GM12878 (cell line): ENCODE measurements at regions not wholly inside any gene's neighbourhood (a gene's known extent, or its start where the extent isn't known, plus 50 kb on each side); places are given as distances from the start of the nearest gene placed in this dataset.

Experiments used
- ATAC-seq: fragments of 200-7000 bp; cut with Tn5 transposase; 3 replicates; pipeline ENCODE4 v1.9.1; 2020; ENCODE audit warnings: mild to moderate bottlenecking, moderate library complexity
- BruUV-seq: library from RNA; stranded (reverse); fragments of 400-500 nt; replicated peaks from 2 replicates; lab custom pipeline; 2021; lab: Mats Ljungman, UMichigan
- CTCF ChIA-PET: fragments of 300-600 bp; sonication (Branson Sonifier 250); formaldehyde crosslinking; extraction: SDS; loops from one replicate; lab custom pipeline; 2021; ENCODE audit warnings: inconsistent platforms; lab: Yijun Ruan, JAX
- POLR2A ChIA-PET: fragments of 350-600 bp; formaldehyde crosslinking; extraction: SDS; loops from one replicate; lab custom pipeline; 2021; ENCODE audit warnings: inconsistent platforms; lab: Charles Lee
- RAD21 ChIA-PET: fragments of 300-600 bp; sonication (Branson Sonifier 250); formaldehyde crosslinking; loops from one replicate; lab custom pipeline; 2023; ENCODE audit warnings: antibody characterized with exemption; ENCODE audit not compliant: unreplicated experiment; lab: Charles Lee
- SMC1A ChIA-PET: fragments of 300-600 bp; sonication (Branson Sonifier 250); formaldehyde crosslinking; loops from one replicate; lab custom pipeline; 2023; ENCODE audit not compliant: unreplicated experiment, uncharacterized antibody; lab: Charles Lee
- DNase-seq: peaks from one replicate; pipeline ENCODE4 v3.0.0-alpha.2; 2011; ENCODE audit warnings: low read depth, low spot score
- FAIRE-seq: peaks from 3 replicates; lab custom pipeline; 2011; peaks lifted over from hg19 to GRCh38; lab: Jason Lieb, UNC
- H2AFZ ChIP-seq: 2 replicates; pipeline ENCODE4 v1.6.0; 2011; ENCODE audit warnings: low read depth, low read length, control low read depth; ENCODE audit not compliant: control insufficient read depth
- H3K27ac ChIP-seq: 2 replicates; pipeline ENCODE4 v1.5.1; 2011; ENCODE audit warnings: control low read depth; ENCODE audit not compliant: control insufficient read depth, insufficient read depth
- H3K27me3 ChIP-seq, 2 experiments: replicated peaks in 1 of 2; 2 replicates each; pipeline versions ENCODE4 v1.6.0 to v1.6.1; 2011; ENCODE audit warnings: low read length in 1 of 2; ENCODE audit not compliant: control insufficient read depth in 2 of 2, insufficient read depth in 2 of 2
- H3K36me3 ChIP-seq, 2 experiments: 2 replicates each; pipeline ENCODE4 v1.5.1; 2011; ENCODE audit warnings: low read length in 1 of 2; ENCODE audit not compliant: control insufficient read depth in 2 of 2, insufficient read depth in 2 of 2
- H3K4me1 ChIP-seq: 2 replicates; pipeline ENCODE4 v1.6.1; 2011; ENCODE audit warnings: mild to moderate bottlenecking, low read length, moderate library complexity, mixed read lengths; ENCODE audit not compliant: control insufficient read depth, insufficient read depth
- H3K4me2 ChIP-seq: 2 replicates; pipeline ENCODE4 v1.6.0; 2011; ENCODE audit warnings: control low read depth; ENCODE audit not compliant: control insufficient read depth, insufficient read depth
- H3K4me3 ChIP-seq: fragments of 200-600 bp; sonication (generic); 2 replicates; pipeline ENCODE4 v1.5.1; 2016
- H3K79me2 ChIP-seq: 2 replicates; pipeline ENCODE4 v1.6.0; 2011; ENCODE audit warnings: low read length; ENCODE audit not compliant: control insufficient read depth, insufficient read depth
- H3K9ac ChIP-seq: 2 replicates; pipeline ENCODE4 v1.8.0; 2011; ENCODE audit warnings: low read length, control low read depth, mixed read lengths; ENCODE audit not compliant: control insufficient read depth, insufficient read depth
- H3K9me3 ChIP-seq: replicated peaks from 3 replicates; pipeline ENCODE4 v1.5.1; 2011; ENCODE audit warnings: mild to moderate bottlenecking, low read length; ENCODE audit not compliant: control insufficient read depth, insufficient read depth
- H4K20me1 ChIP-seq: 2 replicates; pipeline ENCODE4 v1.6.0; 2011; ENCODE audit not compliant: control insufficient read depth, insufficient read depth
- ATF3 ChIP-seq: IDR thresholded peaks from 2 replicates; pipeline ENCODE4 v1.6.1; 2011; ENCODE audit warnings: low read depth, mild to moderate bottlenecking, low read length, moderate library complexity, borderline replicate concordance; ENCODE audit errors: extremely low read depth
- BACH1 ChIP-seq: fragments of 450-650 bp; IDR thresholded peaks from 2 replicates; pipeline ENCODE4 v1.6.1; 2017; ENCODE audit warnings: mild to moderate bottlenecking, borderline replicate concordance
- CBX5 ChIP-seq: sonication (generic); IDR thresholded peaks from 2 replicates; pipeline ENCODE4 v1.6.1; 2016; ENCODE audit warnings: low read depth, moderate library complexity, mild to moderate bottlenecking, inconsistent platforms
- EGR1 ChIP-seq, 2 experiments: IDR thresholded peaks; 1 replicate in 1 of 2; 2 replicates in 1 of 2; pipeline ENCODE4 v1.6.1; 2011 to 2012; ENCODE audit warnings: low read depth in 2 of 2, low read length in 2 of 2, borderline replicate concordance in 1 of 2, mild to moderate bottlenecking in 1 of 2, moderate library complexity in 1 of 2
- ELK1 ChIP-seq: IDR thresholded peaks from 2 replicates; pipeline ENCODE4 v1.6.1; 2012; ENCODE audit warnings: low read depth, low read length, improper control_type of control experiment
- GATAD2B ChIP-seq: fragments of 450-650 bp; conservative IDR thresholded peaks from 2 replicates; pipeline ENCODE4 v1.6.1; 2017; ENCODE audit warnings: low read depth, mild to moderate bottlenecking, moderate library complexity
- NFIC ChIP-seq: IDR thresholded peaks from 2 replicates; pipeline ENCODE4 v1.6.1; 2012; ENCODE audit warnings: low read depth, mild to moderate bottlenecking, inconsistent platforms, low read length, moderate library complexity
- NFYB ChIP-seq: IDR thresholded peaks from 2 replicates; pipeline ENCODE4 v1.6.1; 2011; ENCODE audit warnings: low read depth, mild to moderate bottlenecking, low read length, improper control_type of control experiment, moderate library complexity; ENCODE audit not compliant: insufficient read depth
- POLR2AphosphoS5 ChIP-seq: IDR thresholded peaks from 2 replicates; pipeline ENCODE4 v1.6.1; 2011; ENCODE audit warnings: mild to moderate bottlenecking, low read length, inconsistent platforms
- POU2F2 ChIP-seq: IDR thresholded peaks from 3 replicates; pipeline ENCODE4 v1.6.1; 2011; ENCODE audit warnings: low read depth, mild to moderate bottlenecking, low read length, borderline replicate concordance
- SKIL ChIP-seq: fragments of 450-650 bp; IDR thresholded peaks from 2 replicates; pipeline ENCODE4 v1.6.1; 2017; ENCODE audit warnings: mild to moderate bottlenecking, low read depth, inconsistent platforms; ENCODE audit not compliant: poor library complexity, severe bottlenecking
- SREBF2 ChIP-seq: IDR thresholded peaks from 2 replicates; pipeline ENCODE4 v1.6.1; 2012; ENCODE audit warnings: mild to moderate bottlenecking, low read length
- TCF12 ChIP-seq: IDR thresholded peaks from 2 replicates; pipeline ENCODE4 v1.6.1; 2011; ENCODE audit warnings: low read depth, mild to moderate bottlenecking, low read length
- TCF7 ChIP-seq: IDR thresholded peaks from 2 replicates; pipeline ENCODE4 v1.6.1; 2014; ENCODE audit warnings: antibody characterized with exemption, borderline replicate concordance
- YBX1 ChIP-seq: fragments of 450-650 bp; IDR thresholded peaks from 2 replicates; pipeline ENCODE4 v1.6.1; 2016; ENCODE audit warnings: antibody characterized with exemption
- ZNF217 ChIP-seq: fragments of 450-650 bp; IDR thresholded peaks from 2 replicates; pipeline ENCODE4 v1.6.1; 2017; ENCODE audit warnings: antibody characterized with exemption, mild to moderate bottlenecking
- WGBS: methylation state at CpG from one replicate; pipeline ENCODE4 v1.1.6; 2016; ENCODE audit warnings: low lambda C conversion rate; ENCODE audit not compliant: insufficient replicate concordance, insufficient coverage; ENCODE audit errors: missing lambda C conversion rate; 5-methylcytosine and 5-hydroxymethylcytosine counted together
- in situ Hi-C: fragments of 300-500 bp; cut with MboI; formaldehyde crosslinking; loops from 9 replicates; pipeline ENCODE4 v1.14.3; 2018; ENCODE audit warnings: mixed read lengths
- intact Hi-C: fragments of 100-400 bp; cut with micrococcal nuclease; formaldehyde crosslinking; loops from one replicate; pipeline ENCODE4 v1.14.2; 2022; ENCODE audit not compliant: unreplicated experiment

GRCh38 chr14:98952593-98953350 lies 319.2 kb downstream of the BCL11B start:
- no peak for ATAC-seq
- H2AFZ ChIP-seq: no peak overlapping the region
- DNase-seq: no peak
- ChIA-PET SMC1A (interaction anchor here (0.6 kb wide), 1 partner anchor 127 kb away, joined by 3 read pairs; no protein-coding TSS in a partner anchor), RAD21 (no interaction called here), POLR2A (interaction anchor here (0.6 kb wide), 1 partner anchor 104 kb away, joined by 3 read pairs; no protein-coding TSS in a partner anchor), CTCF (interaction anchor here (0.5 to 0.7 kb wide), 2 partner anchors 344 to 662 kb away, joined by 3 to 4 read pairs; no protein-coding TSS in a partner anchor)
- TF ChIP-seq SREBF2 (no peak), TCF7 (no peak), YBX1 (no peak), SKIL (no peak), EGR1 (IDR thresholded peaks at IDR 0.05; ENCODE audit: borderline replicate concordance in 1 of 2, low read depth in 2 of 2, low read length in 2 of 2) (no peak), ZNF217 (no peak), POLR2AphosphoS5 (no peak), TCF12 (no peak), NFYB (no peak), POU2F2 (no peak), GATAD2B (no peak), BACH1 (no peak), ELK1 (no peak), NFIC (no peak), CBX5 (no peak), ATF3 (no peak)
- no peaks in the 10 kb centered on the region for H3K79me2 ChIP-seq
- no peaks in the 10 kb centered on the region for H3K27me3 ChIP-seq
- WGBS: 36% methylated on average over 9 of the region's 9 CpGs
- no peak for FAIRE-seq
- no peaks in the 10 kb centered on the region for H3K4me1 ChIP-seq
- in situ Hi-C loops (no loop called here), intact Hi-C loops (no loop called here)
- no peak overlapping the region for H3K9ac ChIP-seq
- H3K4me3 ChIP-seq: no peak overlapping the region
- no peak overlapping the region for H3K27ac ChIP-seq
- H4K20me1 ChIP-seq: no peaks in the 10 kb centered on the region
- no TSS peak for BruUV-seq
- H3K36me3 ChIP-seq: no peaks in the 10 kb centered on the region
- H3K9me3 ChIP-seq: no peaks in the 10 kb centered on the region; the same call in 2 of the 3 replicates
- H3K4me2 ChIP-seq: no peak overlapping the region
